Activated CD4-positive, CD25-positive, alpha-beta regulatory T cell treated with anti-CD3 and anti-CD28 coated beads, Interleukin-2, amount 50 U/mL, for 72 hours (primary cell): ENCODE measurements at regions not wholly inside any gene's neighbourhood (a gene's known extent, or its start where the extent isn't known, plus 50 kb on each side); places are given as distances from the start of the nearest gene placed in this dataset.
"Not testable (repeated sequence)": the region's sequence is repeated elsewhere in the genome, so short reads cannot be mapped to it uniquely, and the experiment has no call there.

ENCODE experiments used
- DNase-seq: peaks from one replicate; pipeline ENCODE4 v3.0.0; 2021

GRCh38 chr20:5452286-5452685, 135.5 kb upstream of the PROKR2 start:
- DNase-seq, result not testable (repeated sequence)

- DNase-seq, result no peak
These were observed 135.0 kb upstream of the PROKR2 start for GRCh38 chr20:5451643-5452210.

DNA sequence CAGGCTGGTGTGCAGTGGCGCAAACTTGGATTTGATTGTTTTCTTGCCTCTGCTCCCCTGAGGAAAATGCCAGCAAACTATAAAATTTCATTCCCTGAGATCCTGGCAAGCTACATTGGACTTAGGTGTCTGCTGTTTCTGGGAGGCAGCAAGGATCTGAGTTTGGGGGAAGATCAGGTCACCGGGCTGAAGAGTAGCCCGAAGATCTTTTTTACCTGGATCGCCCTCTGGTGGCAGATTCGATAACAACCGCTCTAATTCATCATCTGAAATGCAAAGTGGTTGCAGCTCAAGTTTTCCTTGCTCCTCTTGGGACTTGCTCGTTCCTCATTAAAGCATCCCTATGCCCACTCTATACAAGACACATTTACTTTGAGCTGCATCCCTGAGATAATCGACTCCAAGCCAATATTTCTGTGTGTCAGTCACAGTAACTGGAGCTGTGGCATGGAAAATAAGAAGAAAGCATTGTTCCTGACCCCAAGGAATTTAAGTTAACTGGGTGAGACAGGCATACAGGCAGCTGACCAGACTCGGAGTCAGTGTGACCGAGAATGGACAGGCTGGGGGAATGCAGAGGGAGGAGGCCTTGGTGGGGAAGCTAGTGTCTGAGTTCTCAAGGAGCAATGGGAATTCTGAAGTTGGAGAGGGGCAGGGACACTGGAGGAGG, 131.8 kb upstream of the PROKR2 start:
- DNase-seq, result peak; percentile 52

DNA sequence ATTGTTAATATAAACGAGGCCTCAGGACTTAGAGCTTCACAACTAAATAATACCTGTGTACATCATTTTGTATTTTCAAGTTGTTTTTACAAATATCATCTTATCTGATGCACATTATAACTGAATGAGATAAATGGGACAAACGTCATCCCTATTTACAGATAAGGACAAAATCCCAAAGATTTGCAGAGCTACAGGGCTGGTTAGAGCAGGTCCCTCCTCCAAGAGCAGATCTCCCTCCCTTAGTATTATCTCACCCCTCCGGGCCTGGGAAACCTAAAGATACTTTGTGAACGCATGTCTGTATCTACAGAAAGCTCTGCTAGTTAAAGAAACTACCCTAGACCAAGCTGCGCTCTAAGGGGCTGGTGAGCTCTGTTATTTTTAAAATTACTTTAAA, 130.4 kb upstream of the PROKR2 start:
- DNase-seq, result no peak

DNA sequence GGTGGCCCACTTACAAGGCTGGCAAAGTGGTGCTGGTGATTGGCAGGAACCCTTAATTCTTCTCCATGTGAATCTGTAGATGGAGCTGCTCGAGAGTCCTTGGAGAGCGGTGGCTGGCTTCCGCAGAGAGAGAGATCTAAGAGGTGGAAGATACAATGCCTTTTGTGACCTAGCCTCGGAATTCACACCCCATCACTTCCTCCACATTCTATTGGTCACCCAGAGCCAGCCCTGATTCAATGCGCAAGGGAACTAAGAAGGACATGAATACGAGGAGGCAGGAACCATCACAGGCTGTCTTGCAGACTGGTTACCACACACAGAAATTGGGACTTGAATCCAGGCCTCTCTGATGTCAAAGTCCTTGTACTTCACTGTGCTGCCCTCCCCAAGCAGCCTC, 128.9 kb upstream of the PROKR2 start:
- no peak for DNase-seq

GRCh38 chr20:5442101-5442500, 125.3 kb upstream of the PROKR2 start:
- DNase-seq, result no peak

GRCh38 chr20:5434116-5434515, 117.4 kb upstream of the PROKR2 start:
- no peak for DNase-seq

GRCh38 chr20:5433352-5433751, 116.6 kb upstream of the PROKR2 start:
- DNase-seq, result no peak

DNA sequence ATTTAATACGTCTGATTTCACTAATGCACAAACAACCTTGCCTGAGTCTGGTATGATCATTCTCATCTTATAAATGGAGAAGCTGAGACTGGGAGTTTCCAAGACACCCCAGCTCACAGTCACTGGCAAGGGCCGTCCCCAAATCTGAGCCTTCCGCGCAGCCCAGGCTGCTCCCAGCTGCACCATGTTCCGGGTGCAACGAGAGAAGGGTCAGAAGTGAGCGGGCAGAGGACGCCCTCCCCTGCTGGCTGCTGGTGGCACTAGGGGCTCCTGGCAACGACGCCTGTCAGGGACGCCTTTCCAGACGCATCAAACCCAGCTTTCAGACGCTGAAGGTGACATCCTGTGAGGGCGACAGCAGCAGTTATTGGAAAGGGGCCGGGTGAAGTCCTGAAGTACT, 115.3 kb upstream of the PROKR2 start:
- no peak for DNase-seq

GRCh38 chr20:5430670-5431069, 113.9 kb upstream of the PROKR2 start:
- DNase-seq, result no peak

DNA sequence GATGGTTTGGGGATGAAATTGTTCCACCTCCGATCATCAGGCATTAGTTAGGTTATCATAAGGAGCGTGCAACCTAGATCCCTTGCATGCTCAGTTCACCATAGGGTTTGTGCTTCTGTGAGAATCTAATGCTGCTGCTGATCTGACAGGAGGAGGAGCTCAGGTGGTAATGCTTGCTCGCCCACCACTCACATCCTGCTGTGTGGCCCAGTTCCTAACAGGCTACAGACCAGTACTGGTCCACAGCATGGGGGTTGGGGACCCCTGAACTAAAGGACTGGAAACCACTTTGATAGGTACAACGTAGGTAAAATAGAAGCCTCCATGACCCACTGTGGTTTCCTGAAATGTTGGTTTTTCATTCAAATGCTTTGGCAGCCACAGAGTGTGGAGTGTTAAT, 109.3 kb upstream of the PROKR2 start:
- DNase-seq, result no peak

GRCh38 chr20:5416086-5416485, 99.3 kb upstream of the PROKR2 start:
- no peak for DNase-seq

GRCh38 chr20:5413394-5413793, 96.6 kb upstream of the PROKR2 start:
- DNase-seq, result no peak

DNA sequence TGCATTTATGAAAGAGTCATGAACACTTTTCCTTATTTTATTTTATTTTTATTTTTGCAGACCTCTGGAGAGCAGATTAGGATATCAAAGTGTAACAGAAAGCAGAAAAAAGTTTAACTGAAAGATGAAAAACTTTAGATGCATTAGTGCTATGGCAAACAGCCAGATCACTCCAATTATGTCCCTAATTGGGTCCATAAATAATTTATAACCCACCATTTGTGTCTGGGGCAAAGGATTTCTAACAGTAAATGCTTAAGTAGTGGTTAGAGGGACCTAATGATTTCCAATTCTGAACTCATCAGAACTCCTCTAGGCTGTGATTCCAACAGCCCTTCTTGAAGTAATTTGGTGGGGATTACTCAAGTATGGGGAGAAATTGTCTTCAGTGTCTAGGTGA, 93.7 kb upstream of the PROKR2 start:
- DNase-seq, result no peak

- DNase-seq, result no peak
These were observed 86.3 kb upstream of the PROKR2 start for GRCh38 chr20:5402903-5403531.

DNA sequence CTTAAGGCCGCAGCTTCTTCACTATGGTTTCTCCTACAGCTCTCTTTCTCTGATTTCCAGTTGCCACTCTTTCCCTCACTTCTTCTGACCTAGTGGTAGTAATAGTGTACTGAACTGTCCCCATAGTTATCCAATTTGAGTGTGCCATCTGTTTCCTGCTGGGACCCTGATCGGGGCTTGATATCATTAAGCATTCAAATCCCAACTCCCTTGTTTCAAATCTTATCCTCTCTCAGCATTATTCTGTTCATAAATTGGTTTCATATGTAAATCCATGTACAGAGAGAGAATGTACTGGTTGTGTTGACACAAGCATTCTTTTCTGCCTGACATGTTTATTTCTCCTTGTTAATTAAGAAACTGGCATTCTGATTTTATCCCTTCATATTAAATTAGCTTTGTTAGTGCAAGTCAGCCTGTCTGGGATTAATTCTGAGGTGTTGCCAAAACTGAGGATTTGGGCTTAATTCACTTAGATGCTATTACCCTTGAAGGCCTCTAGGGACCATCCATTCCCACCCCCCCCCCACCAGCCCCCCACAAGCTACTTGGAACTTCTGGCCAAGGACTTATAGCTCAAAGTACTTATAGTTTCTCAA, 84.6 kb upstream of the PROKR2 start:
- DNase-seq, result no peak

DNA sequence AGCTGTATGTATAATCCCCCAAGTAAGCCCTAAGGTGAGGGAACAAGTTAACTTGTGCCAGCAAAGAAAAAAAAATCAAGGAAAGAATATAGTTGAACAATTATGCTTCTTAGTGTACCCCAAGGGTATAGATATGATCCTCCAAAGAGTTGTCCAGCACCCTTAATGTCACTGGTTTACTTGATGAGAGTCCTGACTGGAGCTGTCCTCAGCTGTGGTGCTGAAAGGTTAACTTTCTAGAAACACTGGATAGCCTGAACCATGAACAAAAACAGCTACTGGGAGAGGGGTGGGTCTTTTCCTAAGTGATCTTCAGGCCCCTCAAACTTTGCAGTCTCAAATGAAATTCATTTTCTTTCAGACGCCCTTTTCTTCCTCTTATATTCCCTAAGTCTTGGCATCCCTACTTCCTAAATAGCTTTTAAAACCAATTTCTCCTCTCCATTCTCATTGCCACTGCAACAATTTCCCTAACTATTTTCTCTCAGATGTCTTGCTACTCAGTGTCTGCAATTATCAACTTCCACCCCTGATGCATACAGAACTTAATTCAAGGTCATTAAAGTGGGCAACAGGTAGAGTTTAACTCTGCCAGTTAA, 83.5 kb upstream of the PROKR2 start:
- DNase-seq, result no peak

DNA sequence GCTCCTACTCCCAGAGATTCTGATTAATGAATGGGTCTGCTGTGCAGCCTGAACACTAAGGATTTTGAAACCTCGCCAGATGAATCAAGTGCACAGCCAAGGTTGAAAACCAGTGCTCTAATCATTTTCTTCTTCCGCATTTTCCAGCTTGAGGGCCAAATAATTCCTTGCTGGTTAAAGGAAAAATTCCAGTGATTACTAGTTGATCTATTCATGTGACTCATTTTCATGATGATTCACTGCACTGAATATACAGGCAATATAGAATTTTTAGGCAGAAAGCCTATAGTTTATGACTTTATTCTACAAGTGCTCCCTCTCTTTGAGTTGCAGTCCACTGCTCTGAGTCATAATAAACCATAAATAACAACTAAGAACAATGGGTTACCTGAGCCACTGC, 80.6 kb upstream of the PROKR2 start:
- DNase-seq, result no peak

DNA sequence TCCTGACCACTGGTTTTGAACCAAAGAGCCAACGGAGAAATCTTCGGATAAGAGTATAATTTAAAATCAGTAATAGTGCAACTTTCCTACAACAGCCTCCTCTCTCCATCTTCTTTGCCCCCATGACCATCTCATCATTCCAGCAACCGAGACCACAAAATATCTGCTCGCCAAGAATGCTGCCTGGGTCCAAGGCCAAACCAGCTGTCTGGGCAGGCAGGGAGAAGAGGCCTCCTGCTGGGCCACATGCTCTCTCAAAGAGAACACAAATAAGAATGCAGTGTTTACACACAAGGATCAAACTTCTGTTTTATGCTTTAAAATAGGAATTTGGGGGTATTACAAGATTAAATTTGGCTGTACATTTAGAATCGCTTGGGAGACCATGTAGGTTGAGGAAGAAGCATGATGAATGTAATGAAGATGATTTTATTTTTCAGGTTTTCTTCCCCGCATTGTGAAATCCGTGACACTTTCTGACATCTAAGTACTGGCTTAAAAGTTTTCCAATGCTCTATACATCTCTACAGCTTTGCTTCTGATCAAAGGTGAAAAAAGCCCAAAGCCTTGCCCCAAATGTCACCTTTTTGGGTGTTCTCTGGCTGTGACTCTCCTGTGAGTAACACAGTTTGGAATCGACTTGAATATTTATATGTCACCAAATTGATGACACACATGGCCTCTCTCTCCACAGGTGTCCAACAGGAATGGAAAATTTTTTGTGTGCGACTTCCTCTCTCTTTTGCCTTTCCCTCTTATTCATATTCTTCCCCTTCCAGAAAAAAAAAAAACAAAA, 79.4 kb upstream of the PROKR2 start:
- no peak for DNase-seq

DNA sequence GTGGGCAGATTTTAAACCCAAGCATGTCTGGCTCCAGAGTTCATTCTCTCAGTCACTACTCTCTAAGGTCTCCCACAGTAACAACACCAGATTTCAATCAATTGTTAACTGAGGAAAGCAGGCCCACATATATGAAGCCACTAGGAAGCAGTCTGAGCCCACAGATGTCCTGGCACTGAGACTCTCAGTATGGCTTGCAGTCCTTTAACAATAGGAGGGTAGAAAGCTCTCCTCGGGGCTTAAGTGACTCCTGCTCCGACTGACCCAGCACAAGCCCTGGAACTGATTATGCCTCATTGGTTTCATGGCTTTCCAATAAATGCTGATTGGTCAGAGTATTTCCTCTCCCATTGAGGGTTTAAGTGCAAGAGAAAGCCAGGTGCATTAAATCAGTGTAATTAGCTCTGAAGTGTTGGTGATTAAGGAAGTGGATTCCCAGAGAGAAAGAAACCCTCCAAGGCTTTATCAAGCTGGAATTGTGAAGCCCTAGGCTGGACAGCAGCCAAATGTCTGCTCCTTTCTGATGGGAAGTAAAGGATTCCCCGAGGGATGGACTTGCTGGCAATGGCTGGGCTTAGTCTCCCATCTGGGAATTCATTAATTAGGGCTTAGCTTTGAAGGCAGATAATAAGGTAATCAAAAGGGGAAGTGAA, 76.6 kb upstream of the PROKR2 start:
- DNase-seq, result no peak

DNA sequence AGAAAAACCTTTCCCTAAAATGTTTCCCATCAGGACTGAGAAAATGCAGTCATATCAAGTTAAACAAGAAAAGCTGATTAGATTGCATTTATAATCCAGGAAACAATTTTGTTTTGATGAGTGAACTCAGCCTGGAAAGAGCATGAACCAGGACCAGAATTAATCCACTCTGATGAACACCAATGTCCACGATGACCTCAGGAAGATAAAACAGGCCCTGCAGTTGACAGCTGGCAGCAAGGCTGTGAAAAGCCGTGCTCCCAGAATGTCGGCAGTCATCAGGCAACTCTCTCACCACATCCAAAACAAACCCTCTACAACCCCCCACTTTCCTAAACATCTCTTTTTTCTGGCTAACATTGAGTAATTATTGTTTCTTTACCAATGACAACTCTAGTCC, 74.0 kb upstream of the PROKR2 start:
- no peak for DNase-seq

DNA sequence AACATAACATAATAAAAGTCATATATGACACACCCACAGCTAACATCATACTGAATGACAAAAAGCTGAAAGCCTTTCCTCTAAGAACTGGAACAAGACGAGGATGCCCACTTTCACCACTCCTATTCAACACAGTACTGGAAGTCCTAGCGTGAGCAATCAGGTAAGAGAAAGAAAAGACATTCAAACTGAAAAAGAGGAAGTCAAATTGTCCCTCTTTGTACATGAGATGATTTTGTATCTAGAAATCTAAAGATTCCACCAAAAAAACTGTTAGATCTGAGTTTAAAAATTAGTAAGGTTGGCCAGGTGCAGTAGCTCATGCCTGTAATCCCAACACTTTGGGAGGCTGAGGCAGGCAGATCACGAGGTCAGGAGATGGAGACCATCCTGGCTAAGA, 70.1 kb upstream of the PROKR2 start:
- DNase-seq, result not testable (repeated sequence)
